ENCODE measurements at regions not wholly inside any gene's neighbourhood (a gene's known extent, or its start where the extent isn't known, plus 50 kb on each side); places are given as distances from the start of the nearest gene placed in this dataset.

- H3K27me3 ChIP-seq (ENCODE audit: control insufficient read depth, insufficient read depth, low read length), result no peaks in the 10 kb centered on the region
- no peak overlapping the region for H3K4me3 ChIP-seq (ENCODE audit: low read length)
- no peak for DNase-seq
- no peak overlapping the region for H3K27ac ChIP-seq (ENCODE audit: low read length)
- no peaks in the 10 kb centered on the region for H3K9me3 ChIP-seq (replicated peaks; ENCODE audit: control insufficient read depth, low read depth, low read length)
- H3K36me3 ChIP-seq (ENCODE audit: control insufficient read depth, insufficient read depth, low read length), result no peaks in the 10 kb centered on the region
- WGBS (ENCODE audit: insufficient coverage), result 81% methylated on average over 5 of the region's 8 CpGs
- no peaks in the 10 kb centered on the region for H3K4me1 ChIP-seq (ENCODE audit: control insufficient read depth, insufficient read depth, low read length)
Observed at GRCh38 chr20:21941941-21942805, 236.7 kb downstream of the PAX1 start.

GRCh38 chr20:21936720-21937380 is 231.4 kb downstream of the PAX1 start:
- H3K4me3 ChIP-seq (ENCODE audit: low read length), result no peak overlapping the region
- no peaks in the 10 kb centered on the region for H3K9me3 ChIP-seq (replicated peaks; ENCODE audit: control insufficient read depth, low read depth, low read length)
- no CpG with 5 or more reads among the region's 3 CpGs for WGBS (ENCODE audit: insufficient coverage)
- no peaks in the 10 kb centered on the region for H3K36me3 ChIP-seq (ENCODE audit: control insufficient read depth, insufficient read depth, low read length)
- H3K27me3 ChIP-seq (ENCODE audit: control insufficient read depth, insufficient read depth, low read length), result no peaks in the 10 kb centered on the region
- peak; percentile 40 for DNase-seq
- H3K27ac ChIP-seq (ENCODE audit: low read length), result no peak overlapping the region
- H3K4me1 ChIP-seq (ENCODE audit: control insufficient read depth, insufficient read depth, low read length), result no peaks in the 10 kb centered on the region

- no peaks in the 10 kb centered on the region for H3K27me3 ChIP-seq (ENCODE audit: control insufficient read depth, insufficient read depth, low read length)
- H3K27ac ChIP-seq (ENCODE audit: low read length), result no peak overlapping the region
- no peak for DNase-seq
- H3K36me3 ChIP-seq (ENCODE audit: control insufficient read depth, insufficient read depth, low read length), result no peaks in the 10 kb centered on the region
- WGBS (ENCODE audit: insufficient coverage), result no CpG with 5 or more reads among the region's 4 CpGs
- H3K4me1 ChIP-seq (ENCODE audit: control insufficient read depth, insufficient read depth, low read length), result no peaks in the 10 kb centered on the region
- H3K4me3 ChIP-seq (ENCODE audit: low read length), result no peak overlapping the region
- no peaks in the 10 kb centered on the region for H3K9me3 ChIP-seq (replicated peaks; ENCODE audit: control insufficient read depth, low read depth, low read length)
Observed at GRCh38 chr20:21936261-21936660, 230.8 kb downstream of the PAX1 start.

DNA sequence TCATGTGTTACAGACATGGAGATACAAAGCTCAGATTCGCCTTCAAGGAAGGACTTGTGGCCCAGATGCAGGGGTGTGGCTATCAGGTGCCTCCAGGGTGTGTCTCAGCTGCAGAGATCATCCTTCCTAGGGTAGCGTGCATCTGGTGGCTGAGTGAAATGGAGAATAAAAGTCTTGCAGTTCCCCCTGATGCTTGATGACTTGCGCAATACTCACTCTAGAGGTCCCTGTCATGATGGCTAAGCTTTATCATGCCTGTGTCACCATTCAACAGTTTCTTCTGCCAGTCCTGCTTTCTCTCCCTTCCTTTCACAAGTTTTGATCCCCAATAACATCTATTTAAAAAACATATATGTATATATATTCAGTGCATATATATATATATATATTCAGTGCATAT is 228.1 kb downstream of the PAX1 start:
- Histone ChIP-seq H3K4me1 (ENCODE audit: control insufficient read depth, insufficient read depth, low read length) (no peaks in the 10 kb centered on the region), H3K27ac (ENCODE audit: low read length) (no peak overlapping the region), H3K36me3 (ENCODE audit: control insufficient read depth, insufficient read depth, low read length) (no peaks in the 10 kb centered on the region), H3K9me3 (replicated peaks; ENCODE audit: control insufficient read depth, low read depth, low read length) (no peaks in the 10 kb centered on the region), H3K27me3 (ENCODE audit: control insufficient read depth, insufficient read depth, low read length) (no peaks in the 10 kb centered on the region), H3K4me3 (ENCODE audit: low read length) (no peak overlapping the region)
- DNase-seq, result no peak
- 94% methylated on average over 2 of the region's 3 CpGs for WGBS (ENCODE audit: insufficient coverage)

GRCh38 chr20:21921251-21921650 is 215.8 kb downstream of the PAX1 start:
- H3K27ac ChIP-seq (ENCODE audit: low read length), result no peak overlapping the region
- no peaks in the 10 kb centered on the region for H3K36me3 ChIP-seq (ENCODE audit: control insufficient read depth, insufficient read depth, low read length)
- no peak for DNase-seq
- WGBS (ENCODE audit: insufficient coverage), result 71% methylated on average over 4 of the region's 5 CpGs
- H3K4me3 ChIP-seq (ENCODE audit: low read length), result no peak overlapping the region
- no peaks in the 10 kb centered on the region for H3K4me1 ChIP-seq (ENCODE audit: control insufficient read depth, insufficient read depth, low read length)
- no peaks in the 10 kb centered on the region for H3K27me3 ChIP-seq (ENCODE audit: control insufficient read depth, insufficient read depth, low read length)
- no peaks in the 10 kb centered on the region for H3K9me3 ChIP-seq (replicated peaks; ENCODE audit: control insufficient read depth, low read depth, low read length)

- no peaks in the 10 kb centered on the region for H3K9me3 ChIP-seq (replicated peaks; ENCODE audit: control insufficient read depth, low read depth, low read length)
- no peak overlapping the region for H3K4me3 ChIP-seq (ENCODE audit: low read length)
- no peaks in the 10 kb centered on the region for H3K36me3 ChIP-seq (ENCODE audit: control insufficient read depth, insufficient read depth, low read length)
- no peak overlapping the region for H3K27ac ChIP-seq (ENCODE audit: low read length)
- DNase-seq, result no peak
- 25% methylated on average over 2 of the region's 3 CpGs for WGBS (ENCODE audit: insufficient coverage)
- H3K27me3 ChIP-seq (ENCODE audit: control insufficient read depth, insufficient read depth, low read length), result no peaks in the 10 kb centered on the region
- no peaks in the 10 kb centered on the region for H3K4me1 ChIP-seq (ENCODE audit: control insufficient read depth, insufficient read depth, low read length)
Observed at GRCh38 chr20:21920211-21920610, 214.7 kb downstream of the PAX1 start.

DNA sequence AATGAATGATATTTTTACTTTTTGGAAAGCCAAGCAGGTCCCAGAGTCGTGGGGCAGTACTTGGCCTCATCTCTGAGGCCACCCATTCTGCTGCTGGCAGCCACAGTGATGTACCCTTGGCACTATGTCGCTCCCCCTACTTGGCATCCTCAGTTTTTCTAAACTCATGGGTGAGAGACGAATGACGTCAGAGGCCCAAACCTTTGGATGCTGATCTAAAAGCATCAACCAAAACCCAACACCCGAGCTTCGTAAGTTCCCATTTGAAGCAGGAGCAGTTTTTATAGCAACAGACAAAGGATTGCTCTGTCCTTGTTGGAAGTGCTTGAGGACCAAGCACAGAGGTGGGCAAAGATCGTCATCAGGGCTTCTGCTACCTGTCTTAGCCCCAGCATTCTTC is 212.9 kb downstream of the PAX1 start:
- Histone ChIP-seq H3K4me3 (ENCODE audit: low read length) (no peak overlapping the region), H3K27me3 (ENCODE audit: control insufficient read depth, insufficient read depth, low read length) (no peaks in the 10 kb centered on the region), H3K9me3 (replicated peaks; ENCODE audit: control insufficient read depth, low read depth, low read length) (no peaks in the 10 kb centered on the region), H3K27ac (ENCODE audit: low read length) (no peak overlapping the region), H3K36me3 (ENCODE audit: control insufficient read depth, insufficient read depth, low read length) (no peaks in the 10 kb centered on the region), H3K4me1 (ENCODE audit: control insufficient read depth, insufficient read depth, low read length) (no peaks in the 10 kb centered on the region)
- no peak for DNase-seq
- WGBS (ENCODE audit: insufficient coverage), result 91% methylated on average over 5 of the region's 7 CpGs

DNA sequence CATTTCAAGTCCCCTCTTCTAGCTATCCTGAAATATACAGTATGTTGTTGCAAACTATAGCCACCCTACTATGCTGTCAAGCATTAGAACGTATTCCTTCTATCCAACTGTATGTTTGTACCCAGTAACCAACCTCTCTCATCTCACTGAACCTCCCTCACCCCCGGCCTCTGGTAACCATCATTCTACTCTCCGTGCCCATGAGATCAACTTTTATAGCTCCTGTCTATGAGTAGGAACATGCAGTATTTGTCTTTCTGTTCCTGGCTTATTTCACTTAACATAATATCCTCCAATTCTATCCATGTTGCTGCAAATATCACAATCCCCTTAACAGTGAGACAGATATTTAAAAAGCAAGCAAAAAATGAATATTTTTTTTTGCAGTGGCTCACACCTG is 196.9 kb downstream of the PAX1 start:
- DNase-seq, result no peak
- H3K9me3 ChIP-seq (replicated peaks; ENCODE audit: control insufficient read depth, low read depth, low read length), result no peaks in the 10 kb centered on the region
- no peaks in the 10 kb centered on the region for H3K36me3 ChIP-seq (ENCODE audit: control insufficient read depth, insufficient read depth, low read length)
- H3K4me3 ChIP-seq (ENCODE audit: low read length), result no peak overlapping the region
- H3K27me3 ChIP-seq (ENCODE audit: control insufficient read depth, insufficient read depth, low read length), result no peaks in the 10 kb centered on the region
- 80% methylated on average over 1 of the region's 3 CpGs for WGBS (ENCODE audit: insufficient coverage)
- no peak overlapping the region for H3K27ac ChIP-seq (ENCODE audit: low read length)
- H3K4me1 ChIP-seq (ENCODE audit: control insufficient read depth, insufficient read depth, low read length), result no peaks in the 10 kb centered on the region

GRCh38 chr20:21901470-21902275 is 196.2 kb downstream of the PAX1 start:
- Histone ChIP-seq H3K4me1 (ENCODE audit: control insufficient read depth, insufficient read depth, low read length) (no peaks in the 10 kb centered on the region), H3K36me3 (ENCODE audit: control insufficient read depth, insufficient read depth, low read length) (no peaks in the 10 kb centered on the region), H3K27ac (ENCODE audit: low read length) (no peak overlapping the region), H3K4me3 (ENCODE audit: low read length) (no peak overlapping the region), H3K9me3 (replicated peaks; ENCODE audit: control insufficient read depth, low read depth, low read length) (peaks cover 2% of the 10 kb centered on the region), H3K27me3 (ENCODE audit: control insufficient read depth, insufficient read depth, low read length) (no peaks in the 10 kb centered on the region)
- WGBS (ENCODE audit: insufficient coverage), result 67% methylated on average over 1 of the region's 4 CpGs
- peak; percentile 77 for DNase-seq

DNA sequence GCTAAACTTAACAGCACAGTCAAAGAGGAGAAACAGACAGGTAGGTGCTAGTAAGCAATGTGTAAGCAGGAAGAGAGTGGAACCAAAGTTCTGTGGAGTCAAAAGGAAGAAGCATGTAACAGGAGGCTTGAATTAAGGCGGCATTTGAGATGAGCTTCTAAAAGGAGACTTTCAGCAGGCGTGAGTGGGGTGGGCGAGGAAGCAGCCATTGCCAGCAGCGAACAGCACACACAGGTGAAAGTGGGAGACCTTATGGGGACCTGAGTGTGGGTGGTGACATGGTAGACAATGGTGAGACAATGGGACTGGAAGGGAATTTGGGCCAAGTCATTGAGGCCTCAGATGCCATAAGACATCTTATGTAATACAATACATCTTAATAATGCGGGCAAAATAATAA is 195.0 kb downstream of the PAX1 start:
- no peak overlapping the region for H3K27ac ChIP-seq (ENCODE audit: low read length)
- H3K9me3 ChIP-seq (replicated peaks; ENCODE audit: control insufficient read depth, low read depth, low read length), result peaks cover 2% of the 10 kb centered on the region
- no peaks in the 10 kb centered on the region for H3K4me1 ChIP-seq (ENCODE audit: control insufficient read depth, insufficient read depth, low read length)
- 83% methylated on average over 4 of the region's 5 CpGs for WGBS (ENCODE audit: insufficient coverage)
- no peaks in the 10 kb centered on the region for H3K27me3 ChIP-seq (ENCODE audit: control insufficient read depth, insufficient read depth, low read length)
- no peaks in the 10 kb centered on the region for H3K36me3 ChIP-seq (ENCODE audit: control insufficient read depth, insufficient read depth, low read length)
- H3K4me3 ChIP-seq (ENCODE audit: low read length), result no peak overlapping the region
- DNase-seq, result no peak

All from muscle of leg (tissue), 3 donors.